ENCODE measurements at regions not wholly inside any gene's neighbourhood (a gene's known extent, or its start where the extent isn't known, plus 50 kb on each side); places are given as distances from the start of the nearest gene placed in this dataset.
"Not testable (repeated sequence)": the region's sequence is repeated elsewhere in the genome, so short reads cannot be mapped to it uniquely, and the experiment has no call there.

DNA sequence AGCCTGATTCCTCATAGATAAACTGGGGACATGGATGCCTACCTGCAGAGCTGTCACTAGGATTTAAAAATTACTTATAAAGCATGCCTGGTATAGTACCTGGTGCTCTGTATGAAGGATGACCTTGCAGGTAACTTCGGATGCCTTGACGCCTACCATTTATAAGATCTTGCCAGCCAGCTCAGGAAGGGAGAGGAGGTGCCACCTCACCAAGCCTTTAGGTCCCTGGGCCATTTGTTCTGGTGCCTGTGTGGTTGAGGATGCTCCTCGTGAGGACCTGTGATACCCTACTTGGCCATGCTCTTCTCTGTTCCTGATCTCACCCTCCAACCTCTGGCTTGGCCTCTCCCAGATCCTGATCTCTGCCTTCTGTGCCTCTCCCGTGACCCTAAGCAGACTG, 85.2 kb downstream of the FDX1 start:
- H3K4me1 ChIP-seq: no peaks in the 10 kb centered on the region
- H3K36me3 ChIP-seq: no peaks in the 10 kb centered on the region
- no peaks in the 10 kb centered on the region for H3K27me3 ChIP-seq (replicated peaks in 1 of 7)
- no peak for DNase-seq
- no peak overlapping the region for H3K4me3 ChIP-seq
- no peak overlapping the region for H3K27ac ChIP-seq
- peaks cover 0 to 24% (median 7%) of the 10 kb centered on the region in 8 donors for H3K9me3 ChIP-seq
- 82 to 98% (median 88%) methylated on average over 4 of the region's 4 CpGs for WGBS, 5 donors
- intact Hi-C loops (cut with DNase I; ENCODE audit: low total_unique reads): no loop called here
- TF ChIP-seq POLR2AphosphoS5 (IDR thresholded peaks at IDR 0.05): no peak
- no peak for TF ChIP-seq CTCF (IDR thresholded peaks at IDR 0.05 in 8 of 11, conservative IDR thresholded peaks at IDR 0.05 in 3 of 11)
- TF ChIP-seq POLR2A (IDR thresholded peaks at IDR 0.05): no peak

GRCh38 chr11:110517381-110517780, 87.6 kb downstream of the FDX1 start:
- H3K4me1 ChIP-seq, H3K36me3 ChIP-seq: not testable (repeated sequence)

GRCh38 chr11:110518809-110519514, 89.2 kb downstream of the FDX1 start:
- 76 to 85% (median 82%) methylated on average over 5 of the region's 5 CpGs for WGBS, 5 donors
- intact Hi-C loops (cut with DNase I; ENCODE audit: low total_unique reads): no loop called here
- H3K27ac ChIP-seq: no peak overlapping the region

More at GRCh38 chr11:110517381-110517780, 87.6 kb downstream of the FDX1 start:
- H3K27ac ChIP-seq; H3K4me3 ChIP-seq; intact Hi-C loops (cut with DNase I; ENCODE audit: low total_unique reads); H3K27me3 ChIP-seq (replicated peaks in 1 of 7); DNase-seq: not testable (repeated sequence)
- peaks cover 0 to 24% (median 7%) of the 10 kb centered on the region in 8 donors for H3K9me3 ChIP-seq
- WGBS, 5 donors: 89 to 93% (median 90%) methylated on average over 5 of the region's 5 CpGs

DNA sequence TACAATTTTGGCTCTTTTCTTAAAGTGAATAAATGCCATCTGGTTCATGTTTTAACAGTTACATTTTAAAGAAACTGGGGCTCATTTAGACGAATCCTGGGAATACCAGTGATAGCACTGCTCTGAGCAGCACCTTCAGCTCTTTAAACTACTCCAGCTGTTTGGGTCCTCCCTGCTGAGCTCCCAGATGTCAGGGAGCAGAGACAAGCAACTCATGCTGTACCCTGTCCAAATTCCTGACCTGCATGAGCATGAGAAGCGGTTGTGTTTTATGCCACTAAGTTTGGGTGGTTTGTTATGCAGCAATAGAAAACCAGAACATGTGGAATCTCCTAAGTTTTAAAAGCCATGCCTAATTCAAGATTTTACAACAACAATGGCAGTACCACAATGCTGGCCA, 90.0 kb downstream of the FDX1 start:
- H3K4me1 ChIP-seq: peaks cover 0 to 11% (median 0%) of the 10 kb centered on the region in 6 donors
- DNase-seq: no peak
- no peaks in the 10 kb centered on the region for H3K27me3 ChIP-seq (replicated peaks in 1 of 7)
- intact Hi-C loops (cut with DNase I; ENCODE audit: low total_unique reads): no loop called here
- WGBS, 5 donors: 78 to 100% (median 86%) methylated on average over 2 of the region's 2 CpGs
- H3K4me3 ChIP-seq: no peak overlapping the region
- no peak overlapping the region for H3K27ac ChIP-seq
- no peak for TF ChIP-seq POLR2AphosphoS5 (IDR thresholded peaks at IDR 0.05)
- TF ChIP-seq CTCF (IDR thresholded peaks at IDR 0.05 in 8 of 11, conservative IDR thresholded peaks at IDR 0.05 in 3 of 11): no peak
- no peak for TF ChIP-seq POLR2A (IDR thresholded peaks at IDR 0.05)
- H3K9me3 ChIP-seq: peaks cover 0 to 31% (median 7%) of the 10 kb centered on the region in 8 donors
- H3K36me3 ChIP-seq: no peaks in the 10 kb centered on the region

More at GRCh38 chr11:110518809-110519514, 89.2 kb downstream of the FDX1 start:
- no peak for TF ChIP-seq POLR2A (IDR thresholded peaks at IDR 0.05)
- TF ChIP-seq CTCF (IDR thresholded peaks at IDR 0.05 in 8 of 11, conservative IDR thresholded peaks at IDR 0.05 in 3 of 11): no peak
- no peak for TF ChIP-seq POLR2AphosphoS5 (IDR thresholded peaks at IDR 0.05)
- Histone ChIP-seq H3K9me3 (peaks cover 0 to 31% (median 7%) of the 10 kb centered on the region in 8 donors), H3K4me3 (no peak overlapping the region), H3K36me3 (no peaks in the 10 kb centered on the region), H3K27me3 (replicated peaks in 1 of 7) (no peaks in the 10 kb centered on the region), H3K4me1 (peaks cover 0 to 11% (median 0%) of the 10 kb centered on the region in 6 donors)
- no peak for DNase-seq

All from spleen (tissue), 11 donors.